Liver (tissue), 8 donors: ENCODE measurements at regions not wholly inside any gene's neighbourhood (a gene's known extent, or its start where the extent isn't known, plus 50 kb on each side); places are given as distances from the start of the nearest gene placed in this dataset.

ENCODE experiments used
- DNase-seq: peaks from one replicate; pipeline ENCODE4 v3.0.0-alpha.2; 2017; ENCODE audit warnings: low spot score
- H3K27ac ChIP-seq, 2 donors: one replicate each; pipeline ENCODE4 v1.7.0; 2013; ENCODE audit warnings: inconsistent platforms in 2 of 2, low read length in 2 of 2, control low read depth in 1 of 2, low read depth in 1 of 2, mild to moderate bottlenecking in 1 of 2
- H3K27me3 ChIP-seq, 4 donors: one replicate each; pipeline versions ENCODE4 v1.6.1 to v1.7.0; 2013; ENCODE audit warnings: low read length in 3 of 4, inconsistent platforms in 1 of 4, mild to moderate bottlenecking in 1 of 4, moderate library complexity in 1 of 4; ENCODE audit not compliant: control insufficient read depth in 4 of 4, insufficient read depth in 4 of 4
- H3K36me3 ChIP-seq, 4 donors: one replicate each; pipeline versions ENCODE4 v1.6.1 to v1.7.0; 2013; ENCODE audit warnings: low read length in 3 of 4, mild to moderate bottlenecking in 3 of 4, low read depth in 1 of 4, moderate library complexity in 1 of 4; ENCODE audit not compliant: control insufficient read depth in 4 of 4, insufficient read depth in 3 of 4
- H3K4me1 ChIP-seq, 4 donors: one replicate each; pipeline versions ENCODE4 v1.6.1 to v1.7.0; 2013; ENCODE audit warnings: low read length in 3 of 4, mild to moderate bottlenecking in 3 of 4, moderate library complexity in 1 of 4; ENCODE audit not compliant: control insufficient read depth in 4 of 4, insufficient read depth in 4 of 4
- H3K4me3 ChIP-seq, 3 donors: one replicate each; pipeline versions ENCODE4 v1.6.1 to v1.7.0; 2013; ENCODE audit warnings: low read length in 3 of 3, control low read depth in 1 of 3, low read depth in 1 of 3, mild to moderate bottlenecking in 1 of 3
- H3K9ac ChIP-seq, 2 donors: one replicate each; pipeline ENCODE4 v1.7.0; 2013; ENCODE audit warnings: low read length in 2 of 2, mild to moderate bottlenecking in 2 of 2, moderate library complexity in 2 of 2, control low read depth in 1 of 2, low read depth in 1 of 2
- H3K9me3 ChIP-seq, 4 donors: one replicate each; pipeline versions ENCODE4 v1.6.1 to v1.7.0; 2013; ENCODE audit warnings: low read length in 3 of 4; ENCODE audit not compliant: control insufficient read depth in 4 of 4
- EGR1 ChIP-seq, 2 donors: IDR thresholded peaks; 2 replicates each; pipeline ENCODE4 v1.6.1; 2016 to 2018; ENCODE audit warnings: antibody characterized with exemption in 2 of 2, low read depth in 2 of 2
- FOXA1 ChIP-seq: IDR thresholded peaks from 2 replicates; pipeline ENCODE4 v1.6.1; 2016; ENCODE audit warnings: antibody characterized with exemption
- FOXA2 ChIP-seq: IDR thresholded peaks from 2 replicates; pipeline ENCODE4 v1.6.1; 2016; ENCODE audit warnings: antibody characterized with exemption
- GABPA ChIP-seq, 2 donors: IDR thresholded peaks in 1 of 2; conservative IDR thresholded peaks in 1 of 2; 2 replicates each; pipeline ENCODE4 v1.6.1; 2016; ENCODE audit warnings: antibody characterized with exemption in 2 of 2, mild to moderate bottlenecking in 1 of 2, moderate library complexity in 1 of 2
- HNF4A ChIP-seq, 2 donors: conservative IDR thresholded peaks; 2 replicates each; pipeline ENCODE4 v1.6.1; 2016; ENCODE audit warnings: antibody characterized with exemption in 2 of 2, mild to moderate bottlenecking in 2 of 2
- HNF4G ChIP-seq: IDR thresholded peaks from 2 replicates; pipeline ENCODE4 v1.6.1; 2016; ENCODE audit warnings: antibody characterized with exemption
- NR2F2 ChIP-seq: IDR thresholded peaks from 2 replicates; pipeline ENCODE4 v1.6.1; 2016; ENCODE audit warnings: antibody characterized with exemption
- RXRA ChIP-seq, 2 donors: IDR thresholded peaks; 2 replicates each; pipeline ENCODE4 v1.6.1; 2017 to 2018; ENCODE audit warnings: antibody characterized with exemption in 2 of 2, mild to moderate bottlenecking in 1 of 2
- SP1 ChIP-seq: IDR thresholded peaks from 2 replicates; pipeline ENCODE4 v1.6.1; 2018; ENCODE audit warnings: antibody characterized with exemption, mild to moderate bottlenecking
- TAF1 ChIP-seq: conservative IDR thresholded peaks from 2 replicates; pipeline ENCODE4 v1.6.1; 2016; ENCODE audit warnings: antibody characterized with exemption, mild to moderate bottlenecking
- YY1 ChIP-seq: IDR thresholded peaks from 2 replicates; pipeline ENCODE4 v1.6.1; 2016; ENCODE audit warnings: antibody characterized with exemption, mild to moderate bottlenecking
- ZBTB33 ChIP-seq: IDR thresholded peaks from 2 replicates; pipeline ENCODE4 v1.6.1; 2016; ENCODE audit warnings: antibody characterized with exemption
- WGBS: extraction: QIAGEN DNeasy Blood & Tissue Kit; methylation state at CpG from one replicate; pipeline ENCODE4 v1.1.7; 2013; 5-methylcytosine and 5-hydroxymethylcytosine counted together
- TF ChIP-seq, protein P1 (sequence below): fragments of 150-350 bp; IDR thresholded peaks from 2 replicates; pipeline ENCODE4 v1.5.1; 2017; ENCODE audit warnings: improper control_type of control experiment, low read depth, low read length; ENCODE audit not compliant: missing input control
- TF ChIP-seq, protein P2 (sequence below): IDR thresholded peaks from 2 replicates; pipeline ENCODE4 v1.6.1; 2016; ENCODE audit warnings: antibody characterized with exemption
- TF ChIP-seq, protein P3 (sequence below): IDR thresholded peaks from 2 replicates; pipeline ENCODE4 v1.6.1; 2016; ENCODE audit warnings: antibody characterized with exemption, mild to moderate bottlenecking
- TF ChIP-seq, protein P4 (sequence below): IDR thresholded peaks from 2 replicates; pipeline ENCODE4 v1.6.1; 2016; ENCODE audit warnings: antibody characterized with exemption
- donor health status: healthy.
- donor health status: healthy.
- donor health status: healthy.
- donor health status: healthy.
- donor health status: healthy.

DNA sequence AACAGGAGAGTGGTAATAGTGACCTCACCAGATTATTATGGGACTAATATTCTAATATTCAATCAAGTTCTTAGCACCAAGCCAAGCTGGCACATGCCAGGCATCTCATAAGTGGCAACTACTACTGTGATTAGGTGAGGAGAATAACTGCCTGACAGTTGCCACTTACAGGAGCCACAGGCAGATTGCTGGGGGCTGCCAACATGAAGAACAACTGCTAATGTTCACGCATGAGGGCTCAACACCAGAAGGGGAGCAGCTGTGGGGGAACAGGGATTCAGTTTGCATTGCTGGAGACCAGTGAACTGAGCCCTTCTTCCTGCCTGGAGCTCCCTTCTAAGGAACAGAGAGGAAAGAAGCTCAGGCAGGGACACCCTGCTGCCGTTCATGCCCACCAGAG, 504.5 kb downstream of the FOXO1 start (continued):
- TF ChIP-seq, protein P1, sequence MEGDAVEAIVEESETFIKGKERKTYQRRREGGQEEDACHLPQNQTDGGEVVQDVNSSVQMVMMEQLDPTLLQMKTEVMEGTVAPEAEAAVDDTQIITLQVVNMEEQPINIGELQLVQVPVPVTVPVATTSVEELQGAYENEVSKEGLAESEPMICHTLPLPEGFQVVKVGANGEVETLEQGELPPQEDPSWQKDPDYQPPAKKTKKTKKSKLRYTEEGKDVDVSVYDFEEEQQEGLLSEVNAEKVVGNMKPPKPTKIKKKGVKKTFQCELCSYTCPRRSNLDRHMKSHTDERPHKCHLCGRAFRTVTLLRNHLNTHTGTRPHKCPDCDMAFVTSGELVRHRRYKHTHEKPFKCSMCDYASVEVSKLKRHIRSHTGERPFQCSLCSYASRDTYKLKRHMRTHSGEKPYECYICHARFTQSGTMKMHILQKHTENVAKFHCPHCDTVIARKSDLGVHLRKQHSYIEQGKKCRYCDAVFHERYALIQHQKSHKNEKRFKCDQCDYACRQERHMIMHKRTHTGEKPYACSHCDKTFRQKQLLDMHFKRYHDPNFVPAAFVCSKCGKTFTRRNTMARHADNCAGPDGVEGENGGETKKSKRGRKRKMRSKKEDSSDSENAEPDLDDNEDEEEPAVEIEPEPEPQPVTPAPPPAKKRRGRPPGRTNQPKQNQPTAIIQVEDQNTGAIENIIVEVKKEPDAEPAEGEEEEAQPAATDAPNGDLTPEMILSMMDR, result no peak
- TF ChIP-seq, protein P2, sequence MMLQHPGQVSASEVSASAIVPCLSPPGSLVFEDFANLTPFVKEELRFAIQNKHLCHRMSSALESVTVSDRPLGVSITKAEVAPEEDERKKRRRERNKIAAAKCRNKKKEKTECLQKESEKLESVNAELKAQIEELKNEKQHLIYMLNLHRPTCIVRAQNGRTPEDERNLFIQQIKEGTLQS, result no peak
- TF ChIP-seq SP1, result no peak
- no peak for TF ChIP-seq HNF4G
- TF ChIP-seq FOXA1, result no peak
- no peak for TF ChIP-seq RXRA (IDR thresholded peaks at IDR 0.05)

DNA sequence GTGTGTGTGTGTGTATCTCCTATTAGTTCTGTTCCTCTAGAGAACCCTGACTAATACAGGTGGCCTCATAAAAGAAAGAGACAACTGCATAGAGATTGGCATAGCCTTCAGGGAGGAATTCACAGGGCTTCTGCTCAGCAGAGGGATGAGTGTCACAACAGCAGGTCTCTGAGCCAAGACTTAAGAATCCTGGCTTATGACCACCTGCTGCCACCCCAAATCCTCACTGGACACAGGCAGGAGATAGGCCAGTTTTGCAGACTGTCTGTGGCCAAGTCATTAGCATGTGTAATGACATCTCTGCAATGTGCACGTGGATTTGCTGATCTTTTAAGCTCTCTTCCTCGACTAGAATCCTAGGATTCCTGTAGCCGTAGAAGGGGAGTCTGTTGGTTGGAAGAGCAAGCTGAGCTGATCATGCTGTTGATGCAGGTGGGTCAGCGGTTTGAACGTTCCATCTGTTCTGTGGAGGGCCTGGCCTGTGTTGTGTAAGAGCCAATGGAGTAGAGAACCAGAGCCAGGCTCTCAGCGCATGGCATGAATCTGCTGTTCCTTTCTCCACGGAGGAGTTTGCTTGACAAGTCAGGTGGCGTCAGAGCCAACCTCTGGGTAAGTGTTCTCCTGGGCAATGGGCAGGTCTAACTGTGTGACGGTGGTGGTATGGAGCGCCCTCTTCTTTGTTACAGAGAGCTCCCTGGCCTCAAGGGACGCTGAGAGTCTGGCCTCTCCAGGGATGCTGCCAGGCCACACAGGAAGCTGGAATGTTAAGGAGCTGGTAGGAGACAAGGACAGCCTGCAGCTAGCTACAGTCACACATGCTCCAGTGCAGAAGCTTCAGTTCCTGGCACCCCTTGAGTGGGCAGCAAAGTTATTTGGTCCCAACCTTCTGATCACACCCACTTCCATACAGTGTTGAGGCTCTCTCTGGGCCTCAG, 503.1 kb downstream of the FOXO1 start:
- no peaks in the 10 kb centered on the region for H3K27me3 ChIP-seq
- no peak overlapping the region for H3K9ac ChIP-seq
- no peak overlapping the region for H3K27ac ChIP-seq
- H3K36me3 ChIP-seq, result no peaks in the 10 kb centered on the region
- no peak for TF ChIP-seq RXRA (IDR thresholded peaks at IDR 0.05)
- TF ChIP-seq, protein P2, result no peak
- TF ChIP-seq NR2F2, result no peak
- no peak for TF ChIP-seq TAF1
- no peak for TF ChIP-seq HNF4G
- H3K4me1 ChIP-seq, result no peaks in the 10 kb centered on the region
- H3K4me3 ChIP-seq, result no peak overlapping the region
- H3K9me3 ChIP-seq, result no peaks in the 10 kb centered on the region
- no peak for DNase-seq
- WGBS, result 88% methylated on average over 11 of the region's 11 CpGs

DNA sequence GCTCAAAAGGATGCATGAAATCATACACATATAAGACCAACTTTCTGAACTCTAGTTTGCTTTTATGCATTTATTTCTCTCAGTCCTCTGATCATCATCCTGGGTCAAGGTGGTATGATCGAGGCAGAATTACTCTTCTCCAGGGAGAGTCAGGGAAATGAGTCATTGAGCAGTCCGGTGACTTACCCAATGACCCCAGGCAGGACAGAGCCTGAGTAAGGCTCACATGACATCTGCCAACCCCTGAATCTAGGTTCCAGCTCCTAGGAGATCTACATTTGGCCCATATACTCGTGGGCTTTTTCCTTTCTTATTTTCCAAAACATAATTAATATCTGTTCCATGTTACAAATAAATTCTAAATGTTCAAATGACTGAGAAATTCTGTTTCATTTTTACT, 502.3 kb downstream of the FOXO1 start:
- no peaks in the 10 kb centered on the region for H3K36me3 ChIP-seq
- H3K4me3 ChIP-seq, result no peak overlapping the region
- H3K4me1 ChIP-seq, result no peaks in the 10 kb centered on the region
- H3K9me3 ChIP-seq, result no peaks in the 10 kb centered on the region
- TF ChIP-seq TAF1 (no peak), HNF4A (conservative IDR thresholded peaks at IDR 0.05) (no peak), ZBTB33 (no peak), EGR1 (IDR thresholded peaks at IDR 0.05; ENCODE audit: low read depth in 2 of 2) (no peak), FOXA2 (no peak), GABPA (IDR thresholded peaks at IDR 0.05 in 1 of 2, conservative IDR thresholded peaks at IDR 0.05 in 1 of 2) (no peak), SP1 (no peak), FOXA1 (no peak), NR2F2 (no peak), YY1 (no peak)
- TF ChIP-seq, protein P3, sequence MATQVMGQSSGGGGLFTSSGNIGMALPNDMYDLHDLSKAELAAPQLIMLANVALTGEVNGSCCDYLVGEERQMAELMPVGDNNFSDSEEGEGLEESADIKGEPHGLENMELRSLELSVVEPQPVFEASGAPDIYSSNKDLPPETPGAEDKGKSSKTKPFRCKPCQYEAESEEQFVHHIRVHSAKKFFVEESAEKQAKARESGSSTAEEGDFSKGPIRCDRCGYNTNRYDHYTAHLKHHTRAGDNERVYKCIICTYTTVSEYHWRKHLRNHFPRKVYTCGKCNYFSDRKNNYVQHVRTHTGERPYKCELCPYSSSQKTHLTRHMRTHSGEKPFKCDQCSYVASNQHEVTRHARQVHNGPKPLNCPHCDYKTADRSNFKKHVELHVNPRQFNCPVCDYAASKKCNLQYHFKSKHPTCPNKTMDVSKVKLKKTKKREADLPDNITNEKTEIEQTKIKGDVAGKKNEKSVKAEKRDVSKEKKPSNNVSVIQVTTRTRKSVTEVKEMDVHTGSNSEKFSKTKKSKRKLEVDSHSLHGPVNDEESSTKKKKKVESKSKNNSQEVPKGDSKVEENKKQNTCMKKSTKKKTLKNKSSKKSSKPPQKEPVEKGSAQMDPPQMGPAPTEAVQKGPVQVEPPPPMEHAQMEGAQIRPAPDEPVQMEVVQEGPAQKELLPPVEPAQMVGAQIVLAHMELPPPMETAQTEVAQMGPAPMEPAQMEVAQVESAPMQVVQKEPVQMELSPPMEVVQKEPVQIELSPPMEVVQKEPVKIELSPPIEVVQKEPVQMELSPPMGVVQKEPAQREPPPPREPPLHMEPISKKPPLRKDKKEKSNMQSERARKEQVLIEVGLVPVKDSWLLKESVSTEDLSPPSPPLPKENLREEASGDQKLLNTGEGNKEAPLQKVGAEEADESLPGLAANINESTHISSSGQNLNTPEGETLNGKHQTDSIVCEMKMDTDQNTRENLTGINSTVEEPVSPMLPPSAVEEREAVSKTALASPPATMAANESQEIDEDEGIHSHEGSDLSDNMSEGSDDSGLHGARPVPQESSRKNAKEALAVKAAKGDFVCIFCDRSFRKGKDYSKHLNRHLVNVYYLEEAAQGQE, result no peak
- TF ChIP-seq, protein P4, sequence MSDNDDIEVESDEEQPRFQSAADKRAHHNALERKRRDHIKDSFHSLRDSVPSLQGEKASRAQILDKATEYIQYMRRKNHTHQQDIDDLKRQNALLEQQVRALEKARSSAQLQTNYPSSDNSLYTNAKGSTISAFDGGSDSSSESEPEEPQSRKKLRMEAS, result no peak
- no peaks in the 10 kb centered on the region for H3K27me3 ChIP-seq
- no peak overlapping the region for H3K27ac ChIP-seq
- no peak for DNase-seq
- no peak overlapping the region for H3K9ac ChIP-seq
- 76% methylated on average over 3 of the region's 3 CpGs for WGBS
